Activated T-cell treated with anti-CD3 and anti-CD28 coated beads, Interleukin-2, amount 50 U/mL, for 72 hours (primary cell): ENCODE measurements at regions not wholly inside any gene's neighbourhood (a gene's known extent, or its start where the extent isn't known, plus 50 kb on each side); places are given as distances from the start of the nearest gene placed in this dataset.
A peak's percentile ranks its signal among the peaks of the same experiment; 100 is the strongest.
"Not testable (repeated sequence)": the region's sequence is repeated elsewhere in the genome, so short reads cannot be mapped to it uniquely, and the experiment has no call there.

Source experiments
- ATAC-seq, 2 donors: fragments of 150-1000 bp; cut with Tn5 transposase; replicated peaks in 1 of 2; 2 replicates each; pipeline ENCODE4 v1.10.0; 2021; ENCODE audit warnings: moderate library complexity in 2 of 2, mild to moderate bottlenecking in 1 of 2
- DNase-seq, 2 donors: peaks; one replicate each; pipeline ENCODE4 v3.0.0; 2021 to 2022; ENCODE audit warnings: mixed read lengths in 1 of 2
- H3K27ac Mint-ChIP-seq: one replicate; pipeline ENCODE4 v1.8.0; 2022; ENCODE audit warnings: mild to moderate bottlenecking, moderate library complexity, mixed read lengths
- H3K27me3 Mint-ChIP-seq: one replicate; pipeline ENCODE4 v1.8.0; 2022; ENCODE audit warnings: low read depth, mixed read lengths
- H3K36me3 Mint-ChIP-seq, 2 donors: one replicate each; pipeline ENCODE4 v1.8.0; 2022; ENCODE audit warnings: mixed read lengths in 2 of 2, mild to moderate bottlenecking in 1 of 2; ENCODE audit not compliant: insufficient read depth in 2 of 2
- H3K4me1 Mint-ChIP-seq: one replicate; pipeline ENCODE4 v1.8.0; 2022; ENCODE audit warnings: low read depth, mixed read lengths
- H3K4me3 Mint-ChIP-seq, 2 donors: one replicate each; pipeline ENCODE4 v1.8.0; 2022; ENCODE audit warnings: mild to moderate bottlenecking in 2 of 2, mixed read lengths in 2 of 2, moderate library complexity in 2 of 2
- H3K9me3 Mint-ChIP-seq, 2 donors: one replicate each; pipeline ENCODE4 v1.8.0; 2022; ENCODE audit warnings: mixed read lengths in 2 of 2

DNA sequence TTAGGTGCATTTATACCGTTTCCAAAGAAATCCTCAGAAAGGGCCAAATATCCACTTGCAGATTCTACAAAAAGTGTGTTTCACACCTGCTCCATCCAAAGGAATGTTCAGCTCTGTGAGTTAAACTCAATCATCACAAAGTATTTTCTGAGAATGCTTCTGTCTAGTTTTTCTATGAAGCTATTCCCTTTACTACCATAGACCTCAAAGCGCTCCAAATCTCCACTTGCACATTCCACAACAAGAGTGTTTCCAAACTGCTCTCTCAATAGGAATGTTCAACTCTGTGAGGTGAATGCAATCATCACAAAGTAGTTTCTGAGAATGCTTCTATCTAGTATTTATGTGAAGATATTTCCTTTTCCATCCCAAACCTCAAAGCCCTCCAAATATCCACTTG lies 412.7 kb upstream of the WSB1 start:
- H3K27ac Mint-ChIP-seq, H3K9me3 Mint-ChIP-seq, DNase-seq, H3K4me3 Mint-ChIP-seq, H3K4me1 Mint-ChIP-seq, H3K27me3 Mint-ChIP-seq, H3K36me3 Mint-ChIP-seq: not testable (repeated sequence)
- ATAC-seq, result peak in 1 of 2 donors; percentile 25

DNA sequence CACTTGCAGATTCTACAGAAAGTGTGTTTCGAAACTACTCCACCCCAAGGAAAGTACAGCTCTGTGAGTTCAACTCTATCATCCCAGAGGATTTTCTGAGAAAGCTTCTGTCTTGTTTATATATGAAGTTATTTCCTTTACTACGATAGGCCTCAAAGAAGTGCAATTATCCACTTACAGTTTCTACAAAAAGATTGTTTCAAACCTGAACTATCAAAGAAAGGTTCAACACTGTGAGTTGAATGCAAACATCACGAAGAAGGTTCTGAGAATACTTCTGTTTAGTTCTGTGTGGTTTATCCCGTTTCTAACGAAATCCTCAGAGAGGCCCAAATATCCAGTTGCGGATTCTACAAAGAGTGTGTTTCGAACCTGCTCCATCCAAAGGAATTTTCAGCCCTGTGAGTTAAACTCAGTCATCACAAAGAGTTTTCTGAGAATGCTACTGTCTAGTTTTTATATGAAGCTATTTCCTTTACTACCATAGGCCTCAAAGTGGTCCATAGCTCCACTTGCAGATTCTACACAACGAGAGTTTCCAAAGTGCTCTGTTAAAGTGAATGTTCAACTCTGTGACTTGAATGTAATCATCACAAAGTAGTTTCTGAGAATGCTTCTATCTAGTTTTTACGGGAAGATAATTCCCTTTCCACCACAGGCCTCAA lies 411.7 kb upstream of the WSB1 start:
- H3K4me1 Mint-ChIP-seq, H3K27me3 Mint-ChIP-seq, H3K27ac Mint-ChIP-seq, H3K36me3 Mint-ChIP-seq, H3K9me3 Mint-ChIP-seq, H3K4me3 Mint-ChIP-seq, DNase-seq: not testable (repeated sequence)
- peak; percentile 44 to 57 for ATAC-seq

DNA sequence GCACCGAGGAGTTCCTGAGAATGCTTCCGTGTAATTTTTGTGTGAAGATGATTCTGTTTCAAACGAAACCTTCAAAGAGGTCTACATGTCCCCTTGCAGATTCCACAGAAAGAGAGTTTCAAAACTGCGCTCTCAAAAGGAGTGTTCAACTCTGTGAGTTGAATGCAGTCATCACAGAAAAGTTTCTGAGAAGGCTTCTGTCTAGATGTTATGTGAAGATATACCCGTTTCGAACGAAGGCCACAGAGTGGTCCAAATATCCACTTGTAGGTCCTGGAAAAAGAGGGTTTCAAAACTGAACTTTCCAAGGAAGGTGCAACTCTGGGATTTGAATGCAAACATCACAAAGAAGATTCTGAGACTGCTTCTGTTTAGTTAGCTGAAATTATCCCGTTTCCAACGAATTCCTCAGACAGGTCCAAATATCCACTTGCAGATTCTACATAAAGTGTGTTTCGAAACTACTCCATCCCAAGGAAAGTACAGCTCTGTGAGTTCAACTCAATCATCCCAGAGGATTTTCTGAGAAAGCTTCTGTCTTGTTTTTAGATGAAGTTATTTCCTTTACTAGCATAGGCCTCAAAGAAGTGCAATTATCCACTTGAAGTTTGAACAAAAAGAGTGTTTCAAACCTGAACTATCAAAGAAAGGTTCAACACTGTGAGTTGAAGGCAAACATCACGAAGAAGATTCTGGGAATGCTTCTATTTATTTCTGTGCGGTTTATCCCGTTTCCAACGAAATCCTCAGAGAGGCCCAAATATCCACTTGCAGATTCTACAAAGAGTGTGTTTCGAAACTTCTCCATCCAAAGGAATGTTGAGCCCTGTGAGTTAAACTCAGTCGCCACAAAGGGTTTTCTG lies 409.8 kb upstream of the WSB1 start:
- DNase-seq, H3K9me3 Mint-ChIP-seq, H3K27ac Mint-ChIP-seq, H3K4me3 Mint-ChIP-seq, H3K27me3 Mint-ChIP-seq, H3K36me3 Mint-ChIP-seq, H3K4me1 Mint-ChIP-seq: not testable (repeated sequence)
- peak; percentile 39 to 59 for ATAC-seq

DNA sequence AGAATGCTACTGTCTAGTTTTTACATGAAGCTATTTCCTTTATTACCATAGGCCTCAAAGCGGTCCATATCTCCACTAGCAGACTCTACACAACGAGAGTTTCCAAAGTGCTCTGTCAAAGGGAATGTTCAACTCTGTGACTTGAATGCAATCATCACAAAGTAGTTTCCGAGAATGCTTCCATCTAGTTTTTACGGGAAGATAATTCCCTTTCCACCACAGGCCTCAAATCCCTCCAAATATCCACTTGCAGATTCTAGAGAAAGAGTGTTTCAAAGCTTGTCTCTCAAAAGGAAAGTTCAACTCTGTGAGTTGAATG lies 409.2 kb upstream of the WSB1 start:
- not testable (repeated sequence) for H3K4me1 Mint-ChIP-seq, H3K4me3 Mint-ChIP-seq, H3K27ac Mint-ChIP-seq, H3K9me3 Mint-ChIP-seq, DNase-seq, H3K27me3 Mint-ChIP-seq, H3K36me3 Mint-ChIP-seq
- peak in 1 of 2 donors; percentile 29 for ATAC-seq

DNA sequence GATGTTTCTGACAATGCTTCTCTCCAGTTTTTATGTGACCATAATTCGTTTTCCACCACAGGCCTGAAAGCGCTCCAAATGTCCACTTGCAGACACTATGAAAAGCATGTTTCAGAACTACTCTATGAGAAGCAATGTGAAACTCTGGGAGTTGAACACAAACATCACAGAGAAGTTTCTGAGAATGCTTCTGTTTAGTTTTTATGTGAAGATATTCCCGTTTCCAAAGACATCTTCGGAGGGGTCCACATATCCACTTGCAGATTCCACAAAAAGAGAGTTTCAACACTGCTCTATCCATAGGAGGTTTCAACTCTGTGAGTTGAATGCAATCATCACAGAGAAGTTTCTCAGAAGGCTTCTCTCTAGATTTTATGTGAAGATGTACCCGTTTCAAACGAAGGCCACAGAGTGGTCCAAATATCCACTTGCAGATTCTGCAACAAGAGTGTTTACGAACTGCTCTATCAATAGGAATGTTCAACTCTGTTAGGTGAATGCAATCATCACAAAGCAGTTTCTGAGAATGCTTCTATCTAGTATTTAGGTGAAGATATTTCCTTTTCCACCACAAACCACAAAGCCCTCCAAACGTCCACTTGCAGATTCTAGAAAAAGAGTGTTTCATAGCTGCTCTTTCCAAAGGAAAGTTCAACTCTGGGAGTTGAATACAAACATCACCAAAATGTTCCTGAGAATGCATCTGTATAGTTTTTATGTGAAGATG lies 408.5 kb upstream of the WSB1 start:
- ATAC-seq (peak in 1 of 2 donors; percentile 39), DNase-seq (peak; percentile 4 to 76)
- not testable (repeated sequence) for H3K4me3 Mint-ChIP-seq, H3K4me1 Mint-ChIP-seq, H3K27ac Mint-ChIP-seq, H3K27me3 Mint-ChIP-seq, H3K9me3 Mint-ChIP-seq, H3K36me3 Mint-ChIP-seq
